GM10248 (cell line): ENCODE measurements at regions not wholly inside any gene's neighbourhood (a gene's known extent, or its start where the extent isn't known, plus 50 kb on each side); places are given as distances from the start of the nearest gene placed in this dataset.

ENCODE experiments used
- CTCF ChIA-PET: fragments of 300-600 bp; sonication (Branson Sonifier 250); formaldehyde crosslinking; extraction: SDS; loops from one replicate; lab custom pipeline; 2021; ENCODE audit warnings: antibody characterized with exemption; lab: Yijun Ruan, JAX
- POLR2A ChIA-PET: fragments of 350-650 bp; sonication (Branson Sonifier 250); formaldehyde crosslinking; extraction: SDS; loops from one replicate; lab custom pipeline; 2020; ENCODE audit warnings: antibody characterized with exemption; lab: Yijun Ruan, JAX
- DNase-seq: peaks from one replicate; pipeline ENCODE4 v3.0.0; 2012; ENCODE audit errors: extremely low spot score
- CTCF ChIP-seq: IDR thresholded peaks from 2 replicates; pipeline ENCODE4 v1.5.1; 2012; ENCODE audit warnings: mild to moderate bottlenecking, low read depth; ENCODE audit errors: extremely low read depth, missing control alignments, control extremely low read depth

DNA sequence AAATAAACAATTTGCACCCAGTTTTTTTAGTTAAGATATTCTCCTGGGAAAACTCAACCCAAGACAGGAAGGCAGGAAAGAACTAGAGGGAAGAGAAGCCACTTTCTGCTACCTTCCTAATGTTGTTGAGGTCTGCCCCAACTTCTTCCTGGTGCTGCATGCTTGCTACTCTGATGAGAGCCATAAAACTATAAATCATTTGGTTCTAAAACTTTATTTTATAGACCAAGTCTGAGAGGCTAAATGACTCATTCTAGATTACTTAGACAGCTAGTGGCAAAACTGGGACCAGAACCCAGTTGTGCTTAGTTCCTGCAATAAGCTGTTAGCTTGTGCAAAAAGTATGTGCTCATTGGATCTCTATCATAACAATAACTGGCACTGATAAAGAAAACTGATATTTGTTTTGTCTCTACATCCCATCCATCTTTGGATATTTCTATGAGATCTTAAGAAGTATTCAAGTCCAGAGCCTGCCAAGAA is 344.9 kb upstream of the SLC14A2 start:
- no peak for TF ChIP-seq CTCF
- POLR2A ChIA-PET: no interaction called here
- CTCF ChIA-PET: interaction anchor here (1.1 to 1.6 kb wide), 4 partner anchors 8 to 57 kb away, joined by 3 to 5 read pairs (median 3); no protein-coding TSS in a partner anchor
- no peak for DNase-seq

GRCh38 chr18:45274026-45274425 is 341.2 kb upstream of the SLC14A2 start:
- no peak for TF ChIP-seq CTCF
- CTCF ChIA-PET: interaction anchor here (0.9 to 3.2 kb wide), 3 partner anchors 12 to 110 kb away, joined by 3 to 20 read pairs (median 4); no protein-coding TSS in a partner anchor
- DNase-seq: no peak
- POLR2A ChIA-PET: no interaction called here

- POLR2A ChIA-PET: no interaction called here
- CTCF ChIA-PET: interaction anchor here (1.0 to 3.2 kb wide), 7 partner anchors 8 to 210 kb away, joined by 3 to 20 read pairs (median 4); no protein-coding TSS in a partner anchor
- TF ChIP-seq CTCF: peak; percentile 52
- no peak for DNase-seq
Measured at GRCh38 chr18:45275367-45276113, 339.7 kb upstream of the SLC14A2 start.

- TF ChIP-seq CTCF: no peak
- ChIA-PET POLR2A (no interaction called here), CTCF (interaction anchor here (3.2 kb wide), 1 partner anchor 9 kb away, joined by 20 read pairs; no protein-coding TSS in a partner anchor)
Measured at GRCh38 chr18:45276878-45277277, 338.4 kb upstream of the SLC14A2 start.

GRCh38 chr18:45277908-45278307 is 337.4 kb upstream of the SLC14A2 start:
- ChIA-PET POLR2A (no interaction called here), CTCF (no interaction called here)
- no peak for DNase-seq
- TF ChIP-seq CTCF: no peak

More at GRCh38 chr18:45276878-45277277, 338.4 kb upstream of the SLC14A2 start:
- DNase-seq: no peak

- no peak for DNase-seq
- ChIA-PET POLR2A (no interaction called here), CTCF (interaction anchor here (1.1 kb wide), 1 partner anchor 104 kb away, joined by 3 read pairs; no protein-coding TSS in a partner anchor)
- no peak for TF ChIP-seq CTCF
Measured at GRCh38 chr18:45280481-45281276, 334.6 kb upstream of the SLC14A2 start.
